ENCODE measurements at regions not wholly inside any gene's neighbourhood (a gene's known extent, or its start where the extent isn't known, plus 50 kb on each side); places are given as distances from the start of the nearest gene placed in this dataset.
"Not testable (repeated sequence)": the region's sequence is repeated elsewhere in the genome, so short reads cannot be mapped to it uniquely, and the experiment has no call there.

GRCh38 chr10:29881811-29882210 is 177.6 kb downstream of the JCAD start:
- DNase-seq (ENCODE audit: low spot score) = no peak

DNA sequence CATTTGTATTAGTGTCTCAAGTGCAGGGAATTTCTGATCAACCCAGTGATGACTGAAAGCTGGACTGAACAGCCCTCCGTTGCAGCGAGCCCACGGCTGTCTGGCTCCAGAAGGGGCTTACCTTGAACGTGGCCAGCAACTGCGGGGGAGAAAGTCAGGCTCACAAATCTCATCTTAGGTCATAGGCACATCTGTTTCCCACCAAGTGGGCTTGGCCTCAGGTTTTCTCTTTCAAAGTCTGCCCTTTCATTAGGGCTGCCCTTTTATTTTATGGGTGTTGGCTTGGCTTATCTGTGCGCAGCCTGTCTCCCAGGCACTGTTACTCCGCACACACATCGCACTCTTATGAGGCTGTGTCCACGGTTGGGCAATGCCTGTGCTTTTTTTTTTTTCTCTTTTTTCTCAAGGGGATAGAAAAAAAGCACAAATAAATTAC is 178.0 kb downstream of the JCAD start:
- DNase-seq (ENCODE audit: low spot score) = no peak

GRCh38 chr10:29880856-29881255 is 178.5 kb downstream of the JCAD start:
- DNase-seq (ENCODE audit: low spot score) = no peak

DNA sequence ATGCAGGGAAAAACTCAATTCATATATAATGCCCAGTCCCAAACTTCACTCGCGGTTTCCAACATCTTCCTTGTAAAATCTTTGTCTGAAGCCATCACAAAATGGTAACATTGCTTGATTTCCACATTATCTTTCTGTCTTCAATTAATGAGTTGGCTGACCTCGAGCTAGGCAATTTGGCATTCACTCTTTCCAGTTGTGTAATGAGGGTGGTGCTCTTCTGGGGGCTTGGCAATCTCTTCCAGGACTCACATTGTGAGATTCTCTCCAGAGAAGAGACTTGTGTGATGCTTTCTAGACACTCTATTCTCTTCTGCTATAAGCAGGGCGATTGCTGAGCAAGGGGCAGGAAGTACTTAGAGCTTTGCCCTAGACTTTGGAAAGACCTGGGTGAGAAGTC is 179.5 kb downstream of the JCAD start:
- DNase-seq (ENCODE audit: low spot score) = no peak

GRCh38 chr10:29878492-29878891 is 180.9 kb downstream of the JCAD start:
- no peak for DNase-seq (ENCODE audit: low spot score)

DNA sequence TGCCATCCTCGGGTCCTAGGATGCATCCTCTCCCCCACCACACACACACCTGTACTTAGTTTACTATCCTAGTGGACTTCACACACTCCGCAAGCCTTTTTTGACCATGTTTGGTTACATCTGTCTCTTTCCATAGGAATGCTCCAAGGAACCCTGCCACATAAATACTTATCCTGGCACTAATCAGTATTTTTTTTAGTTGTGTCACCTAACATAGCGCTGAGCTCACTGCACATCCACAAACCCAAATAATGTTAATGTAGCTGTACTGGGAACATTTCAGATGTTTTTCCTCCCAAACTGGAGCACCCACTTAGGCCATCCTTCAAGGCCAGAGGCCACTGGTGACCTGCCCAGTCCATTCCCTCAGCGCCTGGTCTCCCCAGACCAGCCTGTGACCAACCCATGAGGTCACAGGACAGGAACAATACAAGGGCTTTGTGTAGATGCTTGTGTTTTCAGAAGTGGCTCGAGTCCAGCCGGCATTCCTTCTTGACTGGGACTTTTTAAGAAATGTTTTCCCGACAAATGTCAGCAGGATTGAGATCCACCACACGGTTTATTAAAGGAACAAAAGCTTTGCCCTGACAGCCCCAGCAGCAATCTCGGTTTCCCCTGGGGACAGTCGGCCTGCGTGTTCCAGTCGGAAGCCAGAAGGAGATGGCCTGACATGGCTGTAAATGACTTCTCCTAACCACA is 181.4 kb downstream of the JCAD start:
- DNase-seq (ENCODE audit: low spot score) = no peak

GRCh38 chr10:29876008-29876555 is 183.3 kb downstream of the JCAD start:
- DNase-seq (ENCODE audit: low spot score) = no peak

- DNase-seq (ENCODE audit: low spot score) = no peak
Measured at GRCh38 chr10:29874606-29875269, 184.6 kb downstream of the JCAD start.

- no peak for DNase-seq (ENCODE audit: low spot score)
Measured at GRCh38 chr10:29873941-29874484, 185.4 kb downstream of the JCAD start.

GRCh38 chr10:29870522-29871044 is 188.8 kb downstream of the JCAD start:
- DNase-seq (ENCODE audit: low spot score) = no peak

DNA sequence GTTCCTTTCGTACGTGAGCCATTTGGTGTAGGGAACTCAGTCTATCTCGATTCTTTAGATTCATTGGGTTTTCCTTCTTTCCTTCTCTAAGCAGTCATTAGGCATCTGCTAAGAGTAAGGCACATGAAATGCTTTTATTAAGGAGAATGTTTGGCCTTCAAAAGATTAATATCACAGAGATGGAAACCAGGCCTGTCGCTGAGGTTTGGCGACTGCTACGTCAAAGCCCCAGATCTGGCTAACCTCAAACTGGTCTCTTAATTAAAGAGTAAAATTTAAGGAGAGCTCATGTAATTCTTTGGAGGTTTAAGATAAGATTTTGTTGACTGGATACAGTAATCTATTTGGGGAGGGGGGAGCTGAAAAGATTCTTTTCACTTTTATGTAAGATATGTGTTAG is 189.8 kb downstream of the JCAD start:
- no peak for DNase-seq (ENCODE audit: low spot score)

DNA sequence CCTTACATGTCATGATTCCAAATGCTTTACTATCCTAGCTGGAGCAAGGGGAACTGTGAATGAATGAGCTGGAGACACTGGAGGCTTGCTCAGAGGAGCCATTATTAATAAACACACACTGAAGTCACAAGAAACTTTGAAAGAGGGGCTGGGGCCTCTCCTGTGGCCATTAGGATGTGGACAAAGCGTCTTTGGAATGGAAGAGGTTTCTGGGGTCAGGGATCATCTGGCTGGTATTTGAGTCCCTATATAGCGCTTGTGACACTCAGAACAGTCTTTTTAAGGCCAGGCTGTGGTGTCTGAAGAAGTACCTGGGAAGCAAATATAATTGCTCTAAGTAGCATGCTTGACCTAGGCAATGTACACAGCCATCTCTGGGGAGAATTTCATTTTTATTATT is 193.0 kb downstream of the JCAD start:
- no peak for DNase-seq (ENCODE audit: low spot score)

DNA sequence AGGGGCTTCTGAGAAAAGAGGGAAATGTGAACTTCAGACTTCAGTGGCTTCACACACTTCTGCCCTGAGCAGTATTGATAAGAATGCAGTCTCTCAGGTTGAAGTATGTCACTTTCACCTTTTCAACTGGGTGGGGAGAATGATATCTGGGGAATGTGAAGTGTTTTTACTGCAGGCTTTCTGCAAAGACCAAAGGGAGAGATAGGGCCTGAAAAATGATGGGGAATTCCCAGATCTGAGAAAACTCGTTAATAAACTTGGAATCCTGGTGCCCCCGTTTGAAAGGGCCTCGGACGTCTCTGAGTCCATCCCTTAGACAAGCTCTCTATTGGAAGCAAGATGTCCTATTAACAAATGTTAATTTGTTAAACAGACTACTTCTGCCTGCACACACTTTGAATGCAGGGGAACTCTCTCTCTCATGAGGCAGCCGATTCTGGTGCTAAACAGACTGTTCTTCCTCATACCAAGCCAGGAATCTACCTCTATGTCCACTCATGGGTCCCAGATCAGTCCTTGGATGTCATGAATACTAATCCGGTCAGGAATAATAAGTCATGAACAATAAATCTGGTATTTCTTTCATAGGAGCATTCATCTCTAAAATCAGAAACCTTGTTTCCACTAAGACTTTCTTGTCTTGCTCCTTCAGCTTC is 193.6 kb downstream of the JCAD start:
- no peak for DNase-seq (ENCODE audit: low spot score)

GRCh38 chr10:29862923-29863614 is 196.3 kb downstream of the JCAD start:
- DNase-seq (ENCODE audit: low spot score) = no peak

GRCh38 chr10:29861811-29862505 is 197.4 kb downstream of the JCAD start:
- DNase-seq (ENCODE audit: low spot score) = no peak

DNA sequence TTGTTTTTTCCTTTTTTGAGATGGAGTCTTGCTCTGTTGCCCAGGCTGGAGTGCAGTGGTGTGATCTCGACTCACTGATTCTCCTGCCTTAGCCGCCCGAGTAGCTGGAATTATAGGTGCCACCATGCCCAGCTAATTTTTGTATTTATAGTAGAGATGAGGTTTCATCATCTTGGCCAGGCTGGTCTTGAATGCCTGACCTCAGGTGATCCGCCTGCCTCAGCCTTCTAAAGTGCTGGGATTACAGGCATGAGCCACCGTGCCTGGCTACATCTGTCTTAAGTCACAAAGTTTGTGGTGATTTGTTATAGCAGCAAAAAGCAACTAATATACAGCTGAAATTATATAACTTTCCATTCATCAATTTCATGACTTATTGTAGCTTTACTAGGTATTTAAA is 198.2 kb downstream of the JCAD start:
- DNase-seq (ENCODE audit: low spot score) = not testable (repeated sequence)

DNA sequence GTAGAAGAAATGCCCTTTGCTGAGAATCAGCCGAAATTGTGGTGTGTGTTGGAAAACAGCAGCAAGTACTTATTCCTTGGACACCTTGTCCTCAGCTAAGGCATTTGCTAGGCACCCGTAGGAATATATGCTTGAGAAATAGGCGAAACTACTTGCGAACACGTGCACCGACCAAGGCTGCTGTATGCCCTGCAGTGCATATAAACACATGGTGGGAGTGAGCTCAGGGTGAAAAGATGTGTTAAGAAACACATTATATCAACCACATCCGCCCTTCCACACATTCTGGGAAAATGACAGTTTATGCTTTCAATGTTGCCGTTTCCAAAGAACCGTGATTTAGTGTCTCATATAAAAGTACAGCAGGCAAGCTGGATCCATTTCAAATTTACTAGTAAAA is 199.2 kb downstream of the JCAD start:
- DNase-seq (ENCODE audit: low spot score) = no peak

DNA sequence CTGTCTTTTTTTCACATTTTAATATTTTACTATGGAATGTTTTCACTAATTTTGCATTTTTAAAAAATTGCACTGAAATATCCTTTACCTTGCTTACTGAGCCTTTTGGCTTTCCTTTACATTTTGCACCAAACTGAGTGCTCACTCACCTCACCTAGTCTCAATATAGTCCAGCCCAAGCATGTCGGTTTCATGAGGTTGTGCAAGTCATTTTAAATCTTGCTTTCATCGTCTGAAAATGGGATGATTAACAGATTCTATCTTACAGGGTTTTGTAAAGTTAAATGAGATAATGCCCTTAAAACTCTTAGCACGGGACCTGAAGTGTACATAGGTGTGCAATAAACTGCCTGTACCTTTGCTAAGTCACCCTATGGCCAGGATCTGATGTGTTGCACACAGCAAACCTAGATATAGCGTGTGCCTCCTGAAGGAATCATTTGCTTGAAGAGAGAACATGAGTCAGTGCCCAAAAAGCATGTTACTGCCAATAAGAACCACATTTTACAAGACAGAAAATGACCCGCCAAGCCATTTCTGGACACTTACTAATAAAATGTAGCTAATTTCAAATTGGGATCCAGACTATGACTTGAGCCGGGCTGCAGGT is 199.8 kb downstream of the JCAD start:
- no peak for DNase-seq (ENCODE audit: low spot score)

DNA sequence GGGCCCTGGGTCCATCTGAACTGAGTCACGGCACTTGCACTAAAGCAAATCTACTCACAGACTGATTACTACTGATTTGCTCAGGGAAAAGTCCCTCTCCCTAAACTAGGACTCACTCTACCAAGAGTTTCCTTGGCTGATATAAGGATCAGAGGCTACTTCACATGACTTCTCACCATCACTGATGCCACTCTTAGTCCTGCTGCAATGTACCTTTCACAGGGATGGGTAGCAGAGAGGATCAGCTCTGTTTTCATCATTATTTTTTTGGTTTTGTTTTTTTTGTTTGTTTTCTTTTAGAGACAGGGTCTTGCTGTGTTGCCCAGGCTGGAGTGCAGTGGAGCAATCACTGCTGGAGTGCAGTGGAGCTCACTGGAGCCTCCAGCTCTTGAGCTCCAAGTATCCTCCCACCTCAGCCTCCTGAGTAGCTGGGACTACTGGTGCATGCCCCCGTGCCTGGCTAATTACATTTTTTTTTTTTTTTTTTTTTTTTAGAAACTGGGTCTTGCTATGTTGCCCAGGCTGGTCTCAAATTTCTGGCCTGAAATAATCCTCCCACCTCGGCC is 200.6 kb downstream of the JCAD start:
- DNase-seq (ENCODE audit: low spot score) = no peak
